MM.1S (cell line): ENCODE measurements at regions not wholly inside any gene's neighbourhood (a gene's known extent, or its start where the extent isn't known, plus 50 kb on each side); places are given as distances from the start of the nearest gene placed in this dataset.

Source experiments
- CTCF ChIP-seq: fragments of 300-600 bp; sonication (generic); IDR thresholded peaks from 2 replicates; pipeline ENCODE4 v1.5.1; 2016; ENCODE audit warnings: antibody characterized with exemption, low read length, mixed read lengths
- EZH2 ChIP-seq: fragments of 300-600 bp; sonication (generic); optimal IDR thresholded peaks from 2 replicates; pipeline ENCODE3; 2017; ENCODE audit warnings: low read depth, mild to moderate bottlenecking, antibody characterized with exemption, low read length, mixed read lengths
- EZH2phosphoT487 ChIP-seq: fragments of 300-600 bp; sonication (generic); IDR thresholded peaks from 2 replicates; pipeline ENCODE4 v1.6.1; 2018; ENCODE audit warnings: antibody characterized with exemption, low read length

- TF ChIP-seq CTCF = no peak
- no peak for TF ChIP-seq EZH2
- no peak for TF ChIP-seq EZH2phosphoT487
Observed at GRCh38 chrX:28321286-28321685, 266.0 kb upstream of the IL1RAPL1 start.
